22Rv1 (cell line): ENCODE measurements at regions not wholly inside any gene's neighbourhood (a gene's known extent, or its start where the extent isn't known, plus 50 kb on each side); places are given as distances from the start of the nearest gene placed in this dataset.

Source experiments
- H3K27ac ChIP-seq: fragments of 450-650 bp; 2 replicates; pipeline ENCODE4 v1.5.1; 2017
- ZFX ChIP-seq: fragments of 450-650 bp; IDR thresholded peaks from 2 replicates; pipeline ENCODE4 v1.6.1; 2017; ENCODE audit warnings: antibody characterized with exemption, borderline replicate concordance
- TF ChIP-seq, protein P1 (sequence below): fragments of 450-650 bp; IDR thresholded peaks from 2 replicates; pipeline ENCODE4 v1.5.1; 2017; ENCODE audit warnings: mild to moderate bottlenecking

DNA sequence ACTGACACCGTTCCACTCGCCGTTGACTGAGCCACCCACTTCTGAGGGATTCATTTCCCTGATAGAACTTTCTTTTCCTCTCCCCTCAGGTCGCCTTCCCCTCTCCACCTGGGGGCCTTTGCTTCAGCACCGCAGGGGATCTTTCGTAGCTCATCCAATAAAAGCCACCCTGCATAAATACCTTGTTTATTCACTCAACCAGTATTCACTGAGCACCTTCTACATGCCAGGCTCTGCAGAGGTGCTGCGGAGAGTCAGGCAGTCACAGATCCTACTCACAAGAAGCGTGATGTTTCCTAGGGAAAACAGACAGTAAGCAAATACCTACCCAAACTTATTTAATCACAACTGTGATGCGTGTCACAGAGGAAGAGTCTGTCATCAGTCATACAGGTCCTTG, 127.7 kb downstream of the TEX36 start:
- no peak overlapping the region for H3K27ac ChIP-seq
- no peak for TF ChIP-seq ZFX
- TF ChIP-seq, protein P1, sequence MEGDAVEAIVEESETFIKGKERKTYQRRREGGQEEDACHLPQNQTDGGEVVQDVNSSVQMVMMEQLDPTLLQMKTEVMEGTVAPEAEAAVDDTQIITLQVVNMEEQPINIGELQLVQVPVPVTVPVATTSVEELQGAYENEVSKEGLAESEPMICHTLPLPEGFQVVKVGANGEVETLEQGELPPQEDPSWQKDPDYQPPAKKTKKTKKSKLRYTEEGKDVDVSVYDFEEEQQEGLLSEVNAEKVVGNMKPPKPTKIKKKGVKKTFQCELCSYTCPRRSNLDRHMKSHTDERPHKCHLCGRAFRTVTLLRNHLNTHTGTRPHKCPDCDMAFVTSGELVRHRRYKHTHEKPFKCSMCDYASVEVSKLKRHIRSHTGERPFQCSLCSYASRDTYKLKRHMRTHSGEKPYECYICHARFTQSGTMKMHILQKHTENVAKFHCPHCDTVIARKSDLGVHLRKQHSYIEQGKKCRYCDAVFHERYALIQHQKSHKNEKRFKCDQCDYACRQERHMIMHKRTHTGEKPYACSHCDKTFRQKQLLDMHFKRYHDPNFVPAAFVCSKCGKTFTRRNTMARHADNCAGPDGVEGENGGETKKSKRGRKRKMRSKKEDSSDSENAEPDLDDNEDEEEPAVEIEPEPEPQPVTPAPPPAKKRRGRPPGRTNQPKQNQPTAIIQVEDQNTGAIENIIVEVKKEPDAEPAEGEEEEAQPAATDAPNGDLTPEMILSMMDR: no peak

DNA sequence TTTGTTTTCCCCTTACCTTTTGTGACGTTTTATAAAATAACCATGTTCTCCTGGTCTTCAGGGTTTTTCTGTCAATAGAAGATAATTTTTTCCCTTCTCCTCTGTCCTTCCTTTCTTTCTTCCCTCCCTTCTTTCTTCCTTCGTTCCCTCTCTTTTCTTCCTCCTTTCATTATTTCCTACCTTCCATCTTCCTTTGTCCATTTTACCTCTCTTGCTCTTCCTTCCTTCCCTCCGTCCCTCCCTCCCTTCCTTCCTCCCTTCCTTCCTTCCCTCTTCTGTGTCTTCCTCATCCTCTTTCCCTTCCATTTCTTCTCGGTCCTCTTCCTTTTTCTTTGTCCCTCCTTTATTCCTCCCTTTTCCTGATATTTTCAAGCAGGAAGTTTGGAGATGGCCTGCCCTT, 128.2 kb downstream of the TEX36 start:
- no peak overlapping the region for H3K27ac ChIP-seq
- TF ChIP-seq, protein P1: no peak
- TF ChIP-seq ZFX: no peak

DNA sequence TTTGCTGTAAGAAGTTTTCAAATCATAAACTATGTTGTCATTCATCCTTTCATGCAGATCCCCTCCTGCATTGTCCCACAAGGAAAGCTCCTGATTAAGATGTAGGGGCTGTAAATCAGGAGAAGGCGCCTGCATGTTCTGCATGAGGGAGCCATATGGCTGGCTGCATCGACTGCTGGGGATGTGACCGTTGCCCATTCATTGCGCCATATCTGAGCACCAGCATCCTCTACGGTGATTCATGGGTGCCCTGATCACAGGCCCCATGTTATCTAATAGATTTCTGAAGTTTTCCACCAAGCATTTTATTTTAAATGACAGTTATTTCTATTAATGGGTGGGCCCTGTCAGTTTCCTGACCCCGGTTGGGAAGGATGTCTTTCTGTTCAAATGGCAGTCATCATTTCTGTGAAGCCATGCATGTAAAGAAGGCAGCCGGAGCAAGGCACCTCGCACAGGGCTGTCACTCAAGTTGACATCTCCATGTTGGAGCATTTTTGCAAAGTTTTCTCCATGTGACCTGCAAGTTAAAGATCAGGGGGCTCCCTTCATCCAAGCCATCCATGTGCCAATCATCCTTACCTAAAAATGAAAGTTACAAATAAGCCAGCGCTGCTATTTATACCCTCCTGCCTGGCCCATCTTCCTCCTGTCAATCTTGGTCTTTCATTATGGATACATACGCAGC, 128.8 kb downstream of the TEX36 start:
- TF ChIP-seq, protein P1: no peak
- no peak for TF ChIP-seq ZFX

DNA sequence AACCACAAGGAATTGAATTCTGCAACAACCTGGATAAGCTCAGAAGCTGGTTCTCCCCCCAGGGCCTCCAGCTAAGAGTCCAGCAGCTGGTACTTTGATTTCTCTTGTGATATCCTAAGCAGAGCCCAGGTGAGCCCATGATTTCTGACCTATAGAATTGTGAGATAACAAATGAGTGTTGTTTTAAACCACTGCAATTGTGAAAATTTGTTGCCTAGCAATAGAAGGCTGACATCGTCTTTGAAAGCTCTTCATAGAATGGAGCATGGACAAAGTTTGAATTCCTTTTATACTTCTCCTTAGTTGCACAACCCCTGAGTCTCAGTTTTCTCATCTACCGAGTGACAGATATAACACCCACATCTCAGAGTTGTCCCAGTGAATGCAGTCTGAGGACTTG, 129.9 kb downstream of the TEX36 start:
- no peak for TF ChIP-seq ZFX
- TF ChIP-seq, protein P1: no peak
- H3K27ac ChIP-seq: no peak overlapping the region

More for the DNA sequence above, 128.8 kb downstream of the TEX36 start:
- no peak overlapping the region for H3K27ac ChIP-seq

DNA sequence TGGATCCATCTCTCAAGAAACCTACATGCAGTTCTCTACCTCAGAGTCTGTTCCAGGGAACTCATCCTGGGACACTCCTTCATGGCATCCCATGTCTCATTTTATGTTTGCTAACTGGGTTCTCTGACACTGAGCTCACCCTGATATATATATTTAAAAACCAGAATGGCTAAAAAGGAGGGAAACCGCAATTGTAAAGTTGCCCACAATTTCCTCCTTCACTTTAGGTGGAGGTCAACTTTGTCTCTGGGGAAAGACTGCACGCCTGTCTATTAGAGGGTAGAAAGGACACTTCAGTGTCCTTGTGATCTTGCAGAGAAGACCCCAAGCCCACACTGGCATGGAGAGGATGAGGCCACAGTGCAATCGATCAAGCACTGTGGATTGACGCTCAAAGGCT, 131.7 kb downstream of the TEX36 start:
- TF ChIP-seq, protein P1: no peak
- no peak for TF ChIP-seq ZFX
- no peak overlapping the region for H3K27ac ChIP-seq

DNA sequence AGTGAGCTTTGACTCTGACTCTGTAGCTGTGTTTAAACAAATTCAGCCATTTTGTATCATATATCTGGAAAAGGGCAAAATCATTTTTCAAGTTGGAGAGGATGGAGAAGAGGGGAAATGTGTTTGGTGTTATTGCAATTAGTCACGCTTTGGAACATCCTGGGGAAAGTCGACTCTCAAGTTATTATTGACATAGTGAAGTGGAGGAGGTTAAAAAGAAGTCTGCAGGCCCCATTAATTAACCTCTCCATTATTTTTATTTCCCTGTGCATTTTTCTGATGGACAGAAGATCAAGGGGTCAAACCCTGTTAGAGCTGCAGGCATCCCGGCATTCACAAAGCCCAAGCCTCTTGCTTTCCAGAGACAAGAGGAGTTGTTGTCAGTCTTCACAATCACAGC, 132.6 kb downstream of the TEX36 start:
- TF ChIP-seq, protein P1: no peak
- TF ChIP-seq ZFX: no peak
- no peak overlapping the region for H3K27ac ChIP-seq

DNA sequence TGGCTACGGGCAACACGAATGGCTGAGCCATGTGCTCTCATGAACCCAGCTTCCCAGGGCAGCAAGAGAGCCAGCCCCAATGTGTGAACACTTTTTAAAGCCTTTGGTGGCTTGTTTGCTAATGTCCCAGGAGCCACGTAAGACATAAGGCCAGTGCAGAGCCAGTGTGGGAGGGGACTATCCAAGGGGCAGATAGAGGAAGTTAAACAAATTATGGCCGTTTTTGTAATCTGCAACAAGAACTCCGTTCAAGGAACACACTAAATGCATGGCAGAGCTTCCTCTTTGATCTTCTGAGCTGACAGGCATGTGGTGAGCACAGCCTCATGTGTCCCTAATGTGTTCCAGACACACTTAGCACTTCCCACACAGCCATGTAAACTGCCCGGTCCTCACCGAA, 133.3 kb downstream of the TEX36 start:
- H3K27ac ChIP-seq: no peak overlapping the region
- TF ChIP-seq, protein P1: no peak
- no peak for TF ChIP-seq ZFX
